ENCODE measurements at regions not wholly inside any gene's neighbourhood (a gene's known extent, or its start where the extent isn't known, plus 50 kb on each side); places are given as distances from the start of the nearest gene placed in this dataset.

GRCh38 chr6:91796603-91797002 lies 1209.7 kb upstream of the MAP3K7 start:
- H3K79me2 ChIP-seq (ENCODE audit: control insufficient read depth, insufficient read depth, low read length) = no peaks in the 10 kb centered on the region
- no peaks in the 10 kb centered on the region for H3K9me3 ChIP-seq (ENCODE audit: control insufficient read depth, low read depth, low read length)
- no peak overlapping the region for H3K4me2 ChIP-seq (ENCODE audit: control insufficient read depth, extremely low read depth, insufficient read depth, low read depth, low read length)
- DNase-seq (ENCODE audit: low read depth, low spot score) (no peak), FAIRE-seq (no peak)
- TF ChIP-seq EZH2 (IDR thresholded peaks at IDR 0.05; ENCODE audit: low read length) = no peak
- TF ChIP-seq CTCF (optimal IDR thresholded peaks at IDR 0.05 in 1 of 3, IDR thresholded peaks at IDR 0.05 in 1 of 3, conservative IDR thresholded peaks at IDR 0.05 in 1 of 3; ENCODE audit: extremely low read depth in 1 of 3, insufficient read depth in 2 of 3, low read length in 3 of 3) = no peak
- no peak overlapping the region for H3K27ac ChIP-seq (ENCODE audit: control insufficient read depth, insufficient read depth, low read length)
- no peak overlapping the region for H2AFZ ChIP-seq (ENCODE audit: control insufficient read depth, low read length)
- no peak overlapping the region for H3K4me3 ChIP-seq (ENCODE audit: control insufficient read depth in 2 of 3, extremely low read depth in 1 of 3, insufficient read depth in 2 of 3, low read depth in 1 of 3, low read length in 3 of 3)
- no peaks in the 10 kb centered on the region for H3K36me3 ChIP-seq (ENCODE audit: control insufficient read depth in 2 of 2, extremely low read depth in 1 of 2, insufficient read depth in 2 of 2, low read length in 2 of 2)
- H3K4me1 ChIP-seq (ENCODE audit: control insufficient read depth, extremely low read depth, insufficient read depth, low read length) = no peaks in the 10 kb centered on the region
- H4K20me1 ChIP-seq (ENCODE audit: control insufficient read depth, extremely low read depth, insufficient read depth, low read length) = no peaks in the 10 kb centered on the region
- H3K27me3 ChIP-seq (ENCODE audit: control insufficient read depth, extremely low read depth, insufficient read depth, low read length) = no peaks in the 10 kb centered on the region
- dilution Hi-C loops (cut with MboI; ENCODE audit: extremely low pct_ligation_motif_present, low sequenced_read_pairs) = no loop called here
- no peaks in the 10 kb centered on the region for H3K9me1 ChIP-seq (ENCODE audit: control insufficient read depth, extremely low read depth, insufficient read depth, low read length)
- H3K9ac ChIP-seq (ENCODE audit: control insufficient read depth, extremely low read depth, insufficient read depth, low read length) = no peak overlapping the region

DNA sequence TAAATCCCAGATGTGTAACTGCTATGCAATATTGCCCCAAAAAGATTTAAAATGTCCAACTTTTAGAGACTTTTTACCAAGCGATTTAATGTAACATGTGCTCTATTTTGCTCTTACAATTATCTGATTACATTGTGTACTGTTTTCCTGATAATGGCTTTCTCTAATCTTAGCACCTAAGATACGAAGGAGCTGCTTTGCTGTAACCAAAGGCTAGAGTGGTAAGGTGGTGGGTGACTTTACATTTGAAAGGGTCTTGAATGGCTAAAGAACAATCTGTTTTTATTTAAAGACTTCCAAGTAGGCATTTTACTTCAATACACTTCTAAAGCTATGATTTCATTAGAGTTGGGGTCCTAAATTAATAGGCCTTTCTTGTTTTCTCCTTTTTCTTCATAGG lies 1201.6 kb upstream of the MAP3K7 start:
- TF ChIP-seq CTCF (optimal IDR thresholded peaks at IDR 0.05 in 1 of 3, IDR thresholded peaks at IDR 0.05 in 1 of 3, conservative IDR thresholded peaks at IDR 0.05 in 1 of 3; ENCODE audit: extremely low read depth in 1 of 3, insufficient read depth in 2 of 3, low read length in 3 of 3) = no peak
- no peak for TF ChIP-seq EZH2 (IDR thresholded peaks at IDR 0.05; ENCODE audit: low read length)
- Histone ChIP-seq H3K9me3 (ENCODE audit: control insufficient read depth, low read depth, low read length) (no peaks in the 10 kb centered on the region), H3K27ac (ENCODE audit: control insufficient read depth, insufficient read depth, low read length) (no peak overlapping the region), H2AFZ (ENCODE audit: control insufficient read depth, low read length) (no peak overlapping the region), H3K27me3 (ENCODE audit: control insufficient read depth, extremely low read depth, insufficient read depth, low read length) (no peaks in the 10 kb centered on the region), H4K20me1 (ENCODE audit: control insufficient read depth, extremely low read depth, insufficient read depth, low read length) (no peaks in the 10 kb centered on the region), H3K36me3 (ENCODE audit: control insufficient read depth in 2 of 2, extremely low read depth in 1 of 2, insufficient read depth in 2 of 2, low read length in 2 of 2) (no peaks in the 10 kb centered on the region), H3K4me3 (ENCODE audit: control insufficient read depth in 2 of 3, extremely low read depth in 1 of 3, insufficient read depth in 2 of 3, low read depth in 1 of 3, low read length in 3 of 3) (no peak overlapping the region), H3K4me1 (ENCODE audit: control insufficient read depth, extremely low read depth, insufficient read depth, low read length) (no peaks in the 10 kb centered on the region), H3K9me1 (ENCODE audit: control insufficient read depth, extremely low read depth, insufficient read depth, low read length) (no peaks in the 10 kb centered on the region), H3K79me2 (ENCODE audit: control insufficient read depth, insufficient read depth, low read length) (no peaks in the 10 kb centered on the region), H3K4me2 (ENCODE audit: control insufficient read depth, extremely low read depth, insufficient read depth, low read depth, low read length) (no peak overlapping the region), H3K9ac (ENCODE audit: control insufficient read depth, extremely low read depth, insufficient read depth, low read length) (no peak overlapping the region)
- DNase-seq (ENCODE audit: low read depth, low spot score) (no peak), FAIRE-seq (no peak)
- dilution Hi-C loops (cut with MboI; ENCODE audit: extremely low pct_ligation_motif_present, low sequenced_read_pairs) = no loop called here

Measured in keratinocyte (primary cell).